ENCODE measurements at regions not wholly inside any gene's neighbourhood (a gene's known extent, or its start where the extent isn't known, plus 50 kb on each side); places are given as distances from the start of the nearest gene placed in this dataset.

DNA sequence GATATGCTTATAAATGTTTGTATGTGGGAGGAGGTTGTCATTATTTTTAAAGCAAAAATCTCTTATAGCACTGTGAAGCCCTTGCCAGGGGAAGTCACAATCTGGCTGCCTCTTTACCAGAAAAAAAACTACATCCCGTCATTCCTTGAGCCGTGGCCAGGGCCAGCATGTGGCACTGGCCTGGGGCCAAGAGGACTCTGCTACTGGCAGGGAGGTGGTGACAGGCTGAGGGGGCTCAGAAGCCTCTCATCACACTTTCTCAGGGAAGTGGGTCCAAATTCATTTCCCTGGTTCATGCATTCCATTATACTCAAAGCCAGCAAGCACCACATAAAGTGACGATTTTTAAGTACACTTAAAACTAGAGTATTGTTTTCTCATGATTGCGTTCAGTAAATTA, 457.3 kb downstream of the ZNF608 start:
- no peaks in the 10 kb centered on the region for H3K36me3 Mint-ChIP-seq
- no peaks in the 10 kb centered on the region for H3K27me3 Mint-ChIP-seq
- no peaks in the 10 kb centered on the region for H3K9me3 Mint-ChIP-seq (ENCODE audit: low read depth)
- H3K4me3 Mint-ChIP-seq: no peak overlapping the region
- H3K27ac Mint-ChIP-seq: no peak overlapping the region
- H3K4me1 Mint-ChIP-seq (ENCODE audit: low read depth): no peaks in the 10 kb centered on the region

DNA sequence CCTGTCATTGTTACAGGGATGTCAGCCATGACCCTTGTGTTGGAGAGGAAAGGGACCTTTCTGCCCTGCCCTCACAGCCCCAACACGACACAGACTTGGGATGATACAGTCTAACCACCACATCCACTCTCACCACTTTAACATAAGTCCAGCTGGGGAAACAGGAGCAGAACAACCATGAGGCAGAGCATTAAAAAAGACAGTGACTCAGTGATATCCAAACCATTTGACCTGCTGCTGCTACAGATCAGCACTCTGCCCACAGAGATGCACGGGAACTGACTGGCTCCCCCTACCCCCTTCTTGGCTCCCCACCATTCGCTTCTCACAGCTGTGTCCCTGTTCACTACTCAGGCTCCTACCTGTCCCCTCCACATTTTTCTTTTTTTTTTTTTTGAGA, 458.6 kb downstream of the ZNF608 start:
- no peak overlapping the region for H3K4me3 Mint-ChIP-seq
- no peaks in the 10 kb centered on the region for H3K36me3 Mint-ChIP-seq
- no peaks in the 10 kb centered on the region for H3K27me3 Mint-ChIP-seq
- H3K27ac Mint-ChIP-seq: no peak overlapping the region
- no peaks in the 10 kb centered on the region for H3K4me1 Mint-ChIP-seq (ENCODE audit: low read depth)
- no peaks in the 10 kb centered on the region for H3K9me3 Mint-ChIP-seq (ENCODE audit: low read depth)

DNA sequence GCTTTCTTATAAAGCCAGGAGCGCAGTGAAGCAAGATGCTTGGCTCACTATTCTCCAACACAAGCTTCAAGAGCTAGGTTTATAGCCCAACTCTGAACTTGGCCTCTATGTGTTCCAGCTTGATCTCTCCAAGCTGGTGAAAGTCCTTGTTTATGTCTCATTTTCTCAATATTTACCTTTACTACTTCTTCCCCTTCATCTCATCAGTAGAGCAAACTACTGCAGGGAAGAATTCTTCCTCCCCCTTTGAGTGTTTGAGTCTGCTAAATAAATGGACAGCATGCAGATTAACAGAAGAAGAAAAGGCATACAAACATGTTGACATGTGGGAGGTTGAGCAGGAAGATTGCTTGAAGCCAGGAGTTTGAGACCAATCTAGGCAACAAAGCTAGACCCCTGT, 460.7 kb downstream of the ZNF608 start:
- H3K4me1 Mint-ChIP-seq (ENCODE audit: low read depth): no peaks in the 10 kb centered on the region
- H3K27me3 Mint-ChIP-seq: no peaks in the 10 kb centered on the region
- H3K9me3 Mint-ChIP-seq (ENCODE audit: low read depth): no peaks in the 10 kb centered on the region
- no peak overlapping the region for H3K27ac Mint-ChIP-seq
- H3K36me3 Mint-ChIP-seq: no peaks in the 10 kb centered on the region
- no peak overlapping the region for H3K4me3 Mint-ChIP-seq

DNA sequence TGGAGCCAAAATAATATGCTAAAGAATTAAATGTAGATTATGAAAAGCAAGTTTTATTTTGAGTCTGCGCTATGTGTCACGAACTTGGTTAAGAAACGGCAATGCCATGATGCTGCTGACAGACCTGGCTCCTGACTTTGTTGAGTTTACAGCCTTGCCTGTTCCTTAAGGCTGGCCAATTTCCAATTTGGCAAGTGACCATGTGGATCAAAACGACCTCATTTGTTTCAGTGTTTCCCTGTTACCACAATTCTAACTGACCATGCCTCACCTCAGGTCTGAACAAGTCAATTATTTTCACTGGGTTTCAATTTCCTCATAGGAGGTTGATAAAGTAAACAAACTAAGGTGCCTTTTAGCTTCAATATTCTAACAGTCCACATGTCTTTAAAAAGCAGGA, 461.4 kb downstream of the ZNF608 start:
- H3K36me3 Mint-ChIP-seq: no peaks in the 10 kb centered on the region
- H3K4me3 Mint-ChIP-seq: no peak overlapping the region
- H3K27me3 Mint-ChIP-seq: no peaks in the 10 kb centered on the region
- H3K9me3 Mint-ChIP-seq (ENCODE audit: low read depth): no peaks in the 10 kb centered on the region
- H3K4me1 Mint-ChIP-seq (ENCODE audit: low read depth): no peaks in the 10 kb centered on the region
- no peak overlapping the region for H3K27ac Mint-ChIP-seq

DNA sequence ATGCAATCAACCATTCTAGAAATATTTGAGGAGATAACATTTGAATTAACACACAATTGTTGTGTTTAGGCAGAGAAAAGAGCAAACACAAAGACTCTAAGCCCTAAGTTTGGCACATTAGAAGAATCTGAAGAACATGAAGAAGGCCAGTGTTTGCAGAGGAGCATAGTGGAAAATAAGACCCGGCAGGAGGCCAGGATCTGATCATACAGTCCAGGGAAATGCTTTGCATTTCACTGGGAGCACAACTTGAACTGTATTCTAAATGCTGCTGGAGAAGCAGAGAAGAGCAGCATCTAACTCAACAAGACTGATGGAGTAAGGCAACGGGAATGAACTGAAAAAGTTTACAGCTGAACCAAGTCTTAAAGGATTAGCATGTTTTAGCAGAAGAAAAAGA, 463.4 kb downstream of the ZNF608 start:
- H3K4me1 Mint-ChIP-seq (ENCODE audit: low read depth): no peaks in the 10 kb centered on the region
- H3K36me3 Mint-ChIP-seq: no peaks in the 10 kb centered on the region
- H3K27ac Mint-ChIP-seq: no peak overlapping the region
- H3K9me3 Mint-ChIP-seq (ENCODE audit: low read depth): no peaks in the 10 kb centered on the region
- no peaks in the 10 kb centered on the region for H3K27me3 Mint-ChIP-seq
- no peak overlapping the region for H3K4me3 Mint-ChIP-seq

DNA sequence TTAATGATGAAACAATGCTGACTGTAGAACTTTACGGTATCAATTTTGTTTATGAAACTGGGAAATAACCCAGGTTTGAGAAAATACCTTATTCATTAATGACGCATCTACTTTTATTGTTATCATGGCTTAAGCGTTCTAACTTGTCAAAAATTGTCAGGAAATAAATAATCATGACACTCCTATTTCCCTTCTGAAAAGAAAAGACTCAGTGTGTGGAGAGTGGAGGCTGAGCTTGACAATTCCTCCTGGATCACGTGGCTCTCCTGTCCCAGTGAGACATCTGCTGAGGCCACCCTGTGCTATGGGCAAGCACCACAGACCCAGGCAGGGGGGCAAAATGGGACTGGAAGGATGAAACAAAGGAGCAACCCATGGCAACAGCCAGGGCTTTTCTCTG, 466.4 kb downstream of the ZNF608 start:
- no peak overlapping the region for H3K27ac Mint-ChIP-seq
- no peaks in the 10 kb centered on the region for H3K27me3 Mint-ChIP-seq
- no peaks in the 10 kb centered on the region for H3K36me3 Mint-ChIP-seq
- H3K4me1 Mint-ChIP-seq (ENCODE audit: low read depth): no peaks in the 10 kb centered on the region
- H3K4me3 Mint-ChIP-seq: no peak overlapping the region
- H3K9me3 Mint-ChIP-seq (ENCODE audit: low read depth): no peaks in the 10 kb centered on the region

DNA sequence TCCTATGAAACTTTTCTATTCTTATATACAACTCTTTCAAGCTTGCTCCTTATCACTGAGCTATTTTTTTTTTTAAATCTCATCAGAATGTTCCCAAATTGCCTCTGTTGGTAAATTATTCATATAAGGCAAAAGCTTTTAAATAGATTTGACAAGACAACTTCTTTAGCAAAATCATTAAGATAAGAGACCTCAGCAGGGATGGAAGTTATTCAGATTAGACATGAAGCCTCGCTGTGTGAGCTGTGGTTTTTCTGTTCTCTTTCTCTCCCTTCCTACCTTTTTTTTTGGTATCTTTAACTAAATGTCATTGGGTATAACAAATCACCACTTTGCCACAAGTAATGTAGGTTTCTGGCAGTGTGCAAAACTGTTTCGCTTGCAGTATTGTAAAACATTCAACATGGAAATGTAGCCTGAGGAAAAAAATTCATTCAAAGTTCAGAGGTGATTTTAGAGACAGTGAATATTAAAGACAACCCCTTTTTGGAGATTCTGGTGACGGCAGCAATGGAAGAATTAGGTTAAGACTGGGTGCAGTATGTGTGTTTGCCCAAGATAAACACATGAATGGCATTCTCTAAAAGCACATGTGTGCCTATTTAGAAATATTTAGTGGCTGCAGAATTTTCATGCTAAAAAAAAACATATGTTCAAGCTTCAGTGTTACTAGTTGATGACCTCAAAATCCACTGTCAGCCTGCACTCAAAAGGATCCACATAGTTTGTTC, 467.1 kb downstream of the ZNF608 start:
- no peaks in the 10 kb centered on the region for H3K27me3 Mint-ChIP-seq
- H3K27ac Mint-ChIP-seq: no peak overlapping the region
- no peaks in the 10 kb centered on the region for H3K4me1 Mint-ChIP-seq (ENCODE audit: low read depth)
- no peaks in the 10 kb centered on the region for H3K9me3 Mint-ChIP-seq (ENCODE audit: low read depth)
- no peak overlapping the region for H3K4me3 Mint-ChIP-seq
- no peaks in the 10 kb centered on the region for H3K36me3 Mint-ChIP-seq

DNA sequence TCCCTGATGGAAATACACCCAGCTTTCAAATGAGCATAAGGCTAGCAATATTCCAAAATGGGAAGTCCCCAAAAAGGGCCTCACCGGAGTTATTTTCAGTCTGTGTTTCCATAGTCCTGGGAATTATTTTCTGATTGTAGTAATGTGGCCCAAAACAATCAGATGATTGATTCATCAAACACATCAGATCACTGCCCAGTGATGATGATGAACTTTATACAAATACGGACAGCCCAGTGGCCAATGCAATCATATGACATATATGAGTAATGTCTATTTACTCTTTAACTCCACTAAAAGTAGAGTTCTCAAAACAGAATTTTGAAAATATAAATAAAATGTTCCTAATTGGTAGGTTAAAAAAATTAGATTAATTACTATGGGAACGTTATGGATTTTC, 467.8 kb downstream of the ZNF608 start:
- Mint-ChIP-seq H3K27ac (no peak overlapping the region), H3K4me1 (ENCODE audit: low read depth) (no peaks in the 10 kb centered on the region), H3K4me3 (no peak overlapping the region), H3K9me3 (ENCODE audit: low read depth) (no peaks in the 10 kb centered on the region), H3K27me3 (peaks cover 2% of the 10 kb centered on the region), H3K36me3 (no peaks in the 10 kb centered on the region)

DNA sequence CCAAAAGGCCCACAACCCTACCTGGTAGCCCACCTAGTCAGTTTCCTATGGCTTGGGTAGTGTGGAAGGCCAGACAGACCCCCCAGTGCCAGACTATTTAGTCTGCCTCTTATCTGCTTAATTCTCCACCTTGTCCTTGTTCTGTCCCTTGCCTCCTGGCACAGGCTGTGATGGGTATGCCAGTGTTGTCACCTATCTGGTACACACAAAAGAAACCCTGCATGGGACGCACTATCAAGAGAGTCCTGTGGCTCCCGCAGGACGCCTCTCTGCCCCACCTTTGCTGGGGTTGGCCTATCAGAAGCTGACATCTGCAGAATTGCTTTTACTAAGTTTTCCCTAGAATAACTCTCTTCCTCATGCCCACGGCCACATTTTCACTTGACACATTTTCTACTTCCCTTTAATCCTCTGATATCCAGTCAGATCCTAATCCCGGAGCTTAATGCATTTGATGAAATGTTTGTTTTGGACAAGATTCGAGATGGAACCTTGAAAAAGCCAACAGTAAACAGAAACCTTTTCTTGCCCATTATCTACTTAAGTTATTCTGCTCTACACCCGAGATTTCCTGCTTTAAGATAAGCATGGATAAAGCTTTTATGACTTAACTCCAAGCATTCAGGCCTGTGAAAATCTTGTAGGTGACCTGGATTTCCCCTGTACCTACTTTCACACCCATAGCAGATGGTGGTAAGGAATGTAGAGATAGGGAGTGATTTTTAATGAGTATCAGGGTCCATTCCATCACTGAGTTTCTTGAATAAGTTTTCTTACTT, 468.5 kb downstream of the ZNF608 start:
- Mint-ChIP-seq H3K27ac (no peak overlapping the region), H3K4me3 (no peak overlapping the region), H3K9me3 (ENCODE audit: low read depth) (no peaks in the 10 kb centered on the region), H3K27me3 (peaks cover 2% of the 10 kb centered on the region), H3K36me3 (no peaks in the 10 kb centered on the region), H3K4me1 (ENCODE audit: low read depth) (no peaks in the 10 kb centered on the region)

DNA sequence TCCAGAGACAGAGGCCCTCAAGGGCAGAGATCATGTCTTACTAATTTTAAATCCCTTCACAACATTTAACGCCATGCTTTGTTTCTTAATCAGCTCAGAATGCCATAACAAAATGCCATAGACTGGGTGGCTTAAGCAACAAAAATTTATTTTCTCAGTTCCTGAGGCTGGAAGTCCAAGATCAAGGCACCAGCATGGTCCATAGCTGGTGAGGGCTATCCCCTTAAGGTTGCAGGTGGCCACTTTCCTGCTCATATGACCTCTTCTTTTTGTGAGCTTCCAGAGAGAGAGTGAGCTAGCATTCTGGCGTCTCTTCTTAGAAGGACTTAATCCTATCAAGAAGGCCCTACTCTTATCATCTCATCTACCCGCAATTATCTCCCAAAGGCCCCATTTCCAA, 470.3 kb downstream of the ZNF608 start:
- H3K9me3 Mint-ChIP-seq (ENCODE audit: low read depth): no peaks in the 10 kb centered on the region
- peaks cover 2% of the 10 kb centered on the region for H3K27me3 Mint-ChIP-seq
- no peaks in the 10 kb centered on the region for H3K36me3 Mint-ChIP-seq
- H3K4me3 Mint-ChIP-seq: no peak overlapping the region
- no peak overlapping the region for H3K27ac Mint-ChIP-seq
- H3K4me1 Mint-ChIP-seq (ENCODE audit: low read depth): no peaks in the 10 kb centered on the region

DNA sequence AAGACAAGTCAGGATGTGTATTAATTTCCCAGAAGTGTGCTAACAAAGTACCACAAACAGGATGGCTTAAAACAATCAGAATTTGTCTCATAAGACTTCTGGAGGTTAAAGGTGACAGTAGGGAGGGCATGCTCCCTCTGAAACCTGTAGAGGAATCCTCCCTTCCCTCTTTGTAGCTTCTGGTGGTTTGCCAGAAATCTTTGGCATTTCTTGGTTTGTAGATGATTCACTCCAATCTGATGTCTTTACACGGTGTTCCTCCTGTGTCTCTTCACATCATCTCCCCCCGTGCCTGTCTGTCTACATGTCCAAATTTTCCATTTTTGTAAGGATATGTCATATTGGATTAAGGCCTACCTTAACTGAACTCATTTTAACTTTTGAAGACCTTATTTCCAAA, 471.5 kb downstream of the ZNF608 start:
- H3K36me3 Mint-ChIP-seq: no peaks in the 10 kb centered on the region
- no peaks in the 10 kb centered on the region for H3K9me3 Mint-ChIP-seq (ENCODE audit: low read depth)
- no peak overlapping the region for H3K4me3 Mint-ChIP-seq
- H3K27ac Mint-ChIP-seq: no peak overlapping the region
- H3K4me1 Mint-ChIP-seq (ENCODE audit: low read depth): no peaks in the 10 kb centered on the region
- peaks cover 2% of the 10 kb centered on the region for H3K27me3 Mint-ChIP-seq

DNA sequence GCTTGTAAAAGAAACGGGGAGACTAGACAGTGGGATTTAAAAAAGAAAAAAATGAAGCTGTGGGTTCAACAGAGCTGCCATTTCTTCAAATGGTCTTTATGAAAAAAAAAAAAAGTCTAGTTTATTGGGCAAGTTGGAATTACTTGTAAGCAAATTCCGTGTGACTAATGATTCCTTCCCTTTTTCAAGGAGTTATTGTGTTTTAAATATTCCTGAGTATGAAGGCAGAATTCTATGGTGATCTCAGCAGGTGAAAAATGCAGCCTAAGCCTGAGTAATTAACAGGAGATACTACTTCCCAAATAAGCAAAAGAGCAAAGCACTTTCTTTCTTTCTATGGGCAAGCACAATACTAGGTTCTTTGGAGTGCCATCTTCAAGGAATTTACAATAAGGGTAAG, 481.9 kb downstream of the ZNF608 start:
- Mint-ChIP-seq H3K4me1 (ENCODE audit: low read depth) (no peaks in the 10 kb centered on the region), H3K27me3 (no peaks in the 10 kb centered on the region), H3K36me3 (no peaks in the 10 kb centered on the region), H3K27ac (no peak overlapping the region), H3K4me3 (no peak overlapping the region), H3K9me3 (ENCODE audit: low read depth) (peaks cover 4% of the 10 kb centered on the region)

DNA sequence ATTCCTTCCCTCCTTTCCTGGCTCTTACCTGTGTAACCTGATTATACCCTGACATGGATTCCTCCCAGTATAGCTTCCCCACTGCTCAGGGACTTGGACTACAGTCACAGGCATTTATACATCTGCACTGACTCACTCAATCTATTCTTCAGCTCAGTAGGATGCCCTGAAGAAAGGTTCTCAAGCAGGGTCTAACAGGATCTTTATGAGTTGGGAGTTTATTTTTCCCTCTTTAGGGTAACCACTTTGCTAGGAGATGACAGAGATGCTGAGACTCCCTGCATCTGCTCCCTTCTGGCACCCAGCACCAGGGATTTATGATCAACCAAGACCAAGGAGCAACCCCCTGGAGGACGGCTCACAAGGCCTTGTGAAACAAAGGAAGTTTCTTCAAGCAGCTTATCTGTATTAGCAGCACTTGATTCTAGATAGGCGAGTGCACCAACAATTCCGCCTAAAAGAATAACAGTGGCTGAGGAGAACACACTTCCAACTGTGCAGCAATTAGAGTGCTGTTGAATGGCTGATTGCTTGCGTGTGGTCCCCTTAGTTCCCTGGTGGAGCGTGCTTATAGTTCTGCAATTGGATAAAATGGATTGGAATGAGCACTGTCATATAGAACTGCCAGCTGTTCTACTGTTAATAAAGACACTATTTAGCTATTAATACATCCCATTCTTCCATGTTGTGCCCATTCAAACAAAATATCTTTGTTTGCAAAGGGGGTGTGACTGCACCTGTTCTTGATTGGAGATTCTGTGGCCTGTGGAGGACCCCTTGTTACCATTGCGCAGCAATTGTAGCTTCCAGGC, 482.6 kb downstream of the ZNF608 start:
- Mint-ChIP-seq H3K27ac (no peak overlapping the region), H3K36me3 (no peaks in the 10 kb centered on the region), H3K9me3 (ENCODE audit: low read depth) (no peaks in the 10 kb centered on the region), H3K4me1 (ENCODE audit: low read depth) (no peaks in the 10 kb centered on the region), H3K4me3 (no peak overlapping the region), H3K27me3 (no peaks in the 10 kb centered on the region)

DNA sequence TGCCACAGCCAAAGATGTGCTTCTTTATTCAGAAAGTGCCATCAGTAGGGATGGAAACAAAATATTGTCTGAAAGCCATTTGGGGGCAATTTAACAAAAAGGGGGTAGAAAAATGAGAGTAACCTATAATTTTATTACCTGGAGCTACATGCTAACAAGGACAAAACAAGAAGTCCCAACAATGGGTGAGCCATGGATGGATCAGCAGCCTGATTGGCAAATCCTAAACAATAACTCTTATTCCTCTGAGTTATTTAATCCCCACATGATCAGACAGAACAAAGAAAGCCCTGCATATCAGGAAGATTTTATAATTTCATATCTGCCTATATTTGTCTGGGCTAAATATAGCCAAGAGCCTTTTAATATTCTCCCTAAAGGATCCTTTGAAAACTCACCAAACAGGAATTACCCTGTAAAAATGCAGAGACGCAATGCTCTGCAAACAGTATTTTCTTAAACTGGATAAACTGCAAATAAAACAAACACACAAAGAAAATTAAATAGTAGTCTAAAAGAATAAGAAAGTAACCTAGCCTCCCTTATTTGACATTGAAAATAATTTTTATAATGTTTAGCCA, 483.4 kb downstream of the ZNF608 start:
- H3K27me3 Mint-ChIP-seq: no peaks in the 10 kb centered on the region
- H3K9me3 Mint-ChIP-seq (ENCODE audit: low read depth): no peaks in the 10 kb centered on the region
- H3K4me3 Mint-ChIP-seq: no peak overlapping the region
- H3K4me1 Mint-ChIP-seq (ENCODE audit: low read depth): no peaks in the 10 kb centered on the region
- no peaks in the 10 kb centered on the region for H3K36me3 Mint-ChIP-seq
- no peak overlapping the region for H3K27ac Mint-ChIP-seq

DNA sequence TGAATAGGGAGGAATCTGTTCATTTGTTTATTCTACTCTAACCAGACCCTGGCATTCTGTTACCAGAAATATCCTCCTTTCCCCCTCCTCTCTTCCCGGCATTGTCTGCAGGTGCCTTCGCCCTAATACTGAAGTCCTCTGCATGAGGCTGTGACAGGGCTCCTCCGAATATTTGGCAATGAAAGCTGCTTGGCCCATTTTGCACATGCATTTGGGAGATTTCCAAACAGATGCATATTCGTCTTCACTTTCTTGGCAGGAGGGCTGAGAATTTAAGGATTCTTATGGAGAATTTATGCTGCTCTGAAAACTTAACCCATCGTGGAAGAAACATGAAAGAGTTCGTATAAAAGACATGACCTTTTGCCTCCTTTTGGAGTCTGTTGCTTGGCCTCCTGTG, 484.0 kb downstream of the ZNF608 start:
- Mint-ChIP-seq H3K27ac (no peak overlapping the region), H3K9me3 (ENCODE audit: low read depth) (no peaks in the 10 kb centered on the region), H3K4me3 (no peak overlapping the region), H3K27me3 (no peaks in the 10 kb centered on the region), H3K36me3 (no peaks in the 10 kb centered on the region), H3K4me1 (ENCODE audit: low read depth) (no peaks in the 10 kb centered on the region)
